ENCODE measurements at regions not wholly inside any gene's neighbourhood (a gene's known extent, or its start where the extent isn't known, plus 50 kb on each side); places are given as distances from the start of the nearest gene placed in this dataset.

DNA sequence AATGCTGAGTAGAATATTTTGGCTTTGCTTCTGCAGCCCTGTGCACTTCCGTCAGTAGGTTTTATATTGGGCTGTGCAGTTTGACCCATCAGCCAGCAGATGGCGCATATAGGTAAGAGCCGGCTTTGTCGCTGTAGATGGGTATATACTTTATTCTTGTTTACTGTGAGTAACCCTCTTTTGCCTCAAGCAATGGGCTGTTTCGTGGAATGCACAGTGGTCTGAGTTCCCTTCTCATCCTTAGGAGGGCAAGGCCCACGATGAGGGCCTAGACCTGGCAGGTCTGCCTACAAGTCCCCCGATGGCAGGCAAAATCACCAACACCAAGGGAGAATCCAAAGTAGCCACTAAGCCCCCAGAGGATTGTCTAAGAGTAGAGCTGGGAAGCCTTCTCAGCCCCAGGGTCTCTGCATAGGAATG, 1002.9 kb upstream of the KCND2 start:
- TF ChIP-seq RARB (CRISPR knock-in tag; IDR thresholded peaks at IDR 0.05): no peak
- TF ChIP-seq ZFP3 (CRISPR knock-in tag; IDR thresholded peaks at IDR 0.05): no peak

All from SK-N-SH treated with all-trans-retinoic acid at 6 μM for 48 hours (cell line).